Choroid plexus epithelial cell (primary cell): ENCODE measurements at regions not wholly inside any gene's neighbourhood (a gene's known extent, or its start where the extent isn't known, plus 50 kb on each side); places are given as distances from the start of the nearest gene placed in this dataset.

ENCODE experiments used
- DNase-seq: peaks from one replicate; pipeline ENCODE4 v3.0.0-alpha.2; 2010; ENCODE audit warnings: low read depth
- H3K4me3 ChIP-seq: 2 replicates; pipeline ENCODE4 v1.5.1; 2011; ENCODE audit warnings: low read depth, mild to moderate bottlenecking, control low read depth, low read length, moderate library complexity
- CTCF ChIP-seq: conservative IDR thresholded peaks from 2 replicates; pipeline ENCODE4 v1.5.1; 2011; ENCODE audit warnings: low read depth, mild to moderate bottlenecking, control low read depth, inconsistent platforms, low read length, moderate library complexity

DNA sequence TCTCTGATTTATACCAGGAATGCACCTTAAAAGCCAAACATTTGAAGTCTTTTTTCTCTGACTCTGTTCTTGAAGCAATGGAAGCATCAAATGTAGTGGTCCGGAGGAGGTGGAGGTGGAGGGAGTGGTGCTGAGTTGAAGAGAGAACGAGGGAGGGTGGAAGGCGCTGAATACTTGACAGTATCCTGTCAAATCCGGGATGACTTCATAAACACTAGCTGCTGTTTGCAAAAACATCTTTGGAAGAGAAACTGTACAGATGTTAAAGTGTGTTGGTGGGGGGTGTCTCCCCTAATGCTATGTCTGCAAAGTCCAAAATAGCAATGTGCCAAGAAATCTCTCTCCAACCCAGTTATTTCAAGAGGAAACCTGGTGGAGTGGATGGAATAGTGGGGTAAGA lies 328.5 kb upstream of the AUTS2 start:
- H3K4me3 ChIP-seq: no peak overlapping the region
- no peak for TF ChIP-seq CTCF
- no peak for DNase-seq

- no peak for DNase-seq
- no peak overlapping the region for H3K4me3 ChIP-seq
- TF ChIP-seq CTCF: no peak
Observed at GRCh38 chr7:69272101-69272500, 326.2 kb upstream of the AUTS2 start.

GRCh38 chr7:69276011-69276729 lies 322.1 kb upstream of the AUTS2 start:
- H3K4me3 ChIP-seq: no peak overlapping the region
- no peak for DNase-seq
- TF ChIP-seq CTCF: no peak

DNA sequence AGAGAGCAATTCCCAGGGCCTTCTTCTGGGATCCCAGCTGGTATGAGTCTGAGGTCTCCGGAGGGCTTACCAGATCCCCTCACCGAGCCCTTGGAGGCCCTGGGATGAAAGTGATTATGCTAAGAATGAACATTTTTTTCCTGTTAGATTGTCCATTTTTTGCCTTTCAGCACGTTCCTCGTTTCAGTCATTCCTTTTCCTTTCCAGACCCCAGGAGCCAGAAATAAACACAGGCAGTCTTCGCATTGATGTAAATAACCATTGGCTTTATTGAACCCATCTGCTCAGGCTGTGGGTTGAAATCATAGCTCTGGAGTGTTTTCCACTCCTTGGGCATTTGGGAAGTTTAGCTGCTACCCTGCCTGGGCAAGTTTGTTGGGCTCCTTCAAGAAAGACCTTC lies 320.9 kb upstream of the AUTS2 start:
- H3K4me3 ChIP-seq: no peak overlapping the region
- no peak for DNase-seq
- TF ChIP-seq CTCF: no peak

- no peak for DNase-seq
- H3K4me3 ChIP-seq: no peak overlapping the region
- TF ChIP-seq CTCF: no peak
Observed at GRCh38 chr7:69282946-69283345, 315.3 kb upstream of the AUTS2 start.

DNA sequence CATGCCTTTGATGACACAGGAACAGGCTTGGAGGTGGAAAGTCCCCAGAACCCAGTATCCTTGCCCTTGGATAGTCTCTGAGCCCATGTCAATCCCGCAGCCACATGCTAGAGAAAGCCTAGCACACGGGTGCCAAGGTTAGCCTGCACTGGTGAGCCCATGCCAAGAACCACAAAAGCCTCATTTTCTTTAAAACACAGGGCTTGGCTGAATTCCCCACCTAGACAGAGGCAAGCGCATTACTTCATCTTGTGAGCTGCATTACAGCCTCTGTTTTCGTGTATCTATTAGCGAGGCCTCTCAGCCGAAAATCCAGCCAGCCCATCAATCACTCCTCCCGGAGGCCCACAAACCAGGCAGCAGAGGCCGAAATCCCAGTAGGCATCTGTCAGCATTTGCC lies 314.9 kb upstream of the AUTS2 start:
- no peak overlapping the region for H3K4me3 ChIP-seq
- no peak for TF ChIP-seq CTCF
- DNase-seq: no peak

DNA sequence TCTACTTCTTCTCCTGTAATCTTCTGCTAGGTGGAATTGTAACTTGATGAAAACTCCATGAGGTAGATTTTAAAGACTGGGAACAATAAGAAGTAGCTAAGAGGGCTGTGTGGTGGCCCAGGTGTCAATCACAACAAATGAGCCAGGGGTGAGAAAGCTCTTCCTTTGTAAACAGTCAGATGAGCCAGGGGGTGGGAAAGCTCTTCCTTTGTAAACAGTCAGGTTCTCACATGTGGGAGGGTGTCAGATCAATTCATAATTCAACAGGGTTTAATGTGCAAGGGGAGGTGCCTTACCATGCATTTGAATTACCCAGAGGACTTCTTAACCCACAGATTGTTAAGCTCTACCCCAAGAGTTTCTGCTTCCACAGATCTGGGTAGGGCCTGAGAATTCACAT lies 312.4 kb upstream of the AUTS2 start:
- no peak for DNase-seq
- TF ChIP-seq CTCF: no peak
- H3K4me3 ChIP-seq: no peak overlapping the region
